GM12801 (cell line): ENCODE measurements at regions not wholly inside any gene's neighbourhood (a gene's known extent, or its start where the extent isn't known, plus 50 kb on each side); places are given as distances from the start of the nearest gene placed in this dataset.

Experiments
- TF ChIP-seq, protein P1 (sequence below): IDR thresholded peaks from one replicate; pipeline ENCODE4 v1.5.1; 2011; ENCODE audit warnings: control low read depth; ENCODE audit not compliant: insufficient read length; ENCODE audit errors: extremely low read depth

DNA sequence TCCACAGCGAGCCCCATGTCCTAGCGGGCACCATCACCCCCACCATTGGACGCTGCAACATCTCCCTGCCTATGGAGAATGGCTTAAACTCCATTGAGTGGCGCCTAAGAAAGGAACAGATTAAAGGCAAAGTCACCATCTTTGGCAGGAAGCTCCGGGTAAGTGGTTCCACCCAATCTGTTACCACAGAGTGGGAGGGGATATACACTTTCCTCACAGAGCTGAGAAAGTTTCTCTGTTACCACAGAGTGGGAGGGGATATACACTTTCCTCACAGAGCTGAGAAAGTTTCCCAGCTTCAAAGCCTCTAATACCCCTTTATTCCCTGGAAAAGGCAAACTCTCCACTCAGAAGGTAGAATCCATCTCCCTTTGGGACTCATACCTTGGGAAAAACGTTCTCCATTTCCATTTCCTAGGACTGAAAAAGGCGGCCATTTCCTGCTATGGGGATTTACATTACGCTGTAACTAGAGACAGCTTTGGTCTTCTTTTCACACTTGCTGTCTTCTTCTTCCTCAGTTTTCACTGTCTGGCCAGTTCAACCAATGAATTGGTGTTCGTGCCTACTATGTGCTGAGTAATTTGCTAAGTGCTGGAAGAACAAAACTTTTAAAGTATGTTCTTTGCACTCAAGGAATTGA is 63.4 kb upstream of the WWC1 start:
- TF ChIP-seq, protein P1, sequence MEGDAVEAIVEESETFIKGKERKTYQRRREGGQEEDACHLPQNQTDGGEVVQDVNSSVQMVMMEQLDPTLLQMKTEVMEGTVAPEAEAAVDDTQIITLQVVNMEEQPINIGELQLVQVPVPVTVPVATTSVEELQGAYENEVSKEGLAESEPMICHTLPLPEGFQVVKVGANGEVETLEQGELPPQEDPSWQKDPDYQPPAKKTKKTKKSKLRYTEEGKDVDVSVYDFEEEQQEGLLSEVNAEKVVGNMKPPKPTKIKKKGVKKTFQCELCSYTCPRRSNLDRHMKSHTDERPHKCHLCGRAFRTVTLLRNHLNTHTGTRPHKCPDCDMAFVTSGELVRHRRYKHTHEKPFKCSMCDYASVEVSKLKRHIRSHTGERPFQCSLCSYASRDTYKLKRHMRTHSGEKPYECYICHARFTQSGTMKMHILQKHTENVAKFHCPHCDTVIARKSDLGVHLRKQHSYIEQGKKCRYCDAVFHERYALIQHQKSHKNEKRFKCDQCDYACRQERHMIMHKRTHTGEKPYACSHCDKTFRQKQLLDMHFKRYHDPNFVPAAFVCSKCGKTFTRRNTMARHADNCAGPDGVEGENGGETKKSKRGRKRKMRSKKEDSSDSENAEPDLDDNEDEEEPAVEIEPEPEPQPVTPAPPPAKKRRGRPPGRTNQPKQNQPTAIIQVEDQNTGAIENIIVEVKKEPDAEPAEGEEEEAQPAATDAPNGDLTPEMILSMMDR = no peak

DNA sequence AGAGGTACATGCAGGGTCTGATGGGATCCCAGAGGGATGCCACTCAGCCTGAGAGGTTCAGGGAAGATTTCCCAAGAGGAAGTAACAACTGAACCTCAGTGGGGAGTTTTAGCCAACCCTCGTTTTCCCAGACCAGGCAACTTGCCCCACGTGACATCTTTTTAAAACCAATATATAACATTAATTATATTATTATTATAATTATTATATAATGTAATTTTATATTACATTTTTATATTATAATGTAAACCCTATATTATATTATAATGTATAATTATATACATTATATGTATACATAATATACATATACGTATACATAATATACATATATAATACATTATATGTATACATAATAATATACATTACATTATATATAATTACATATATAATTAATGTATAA is 62.8 kb upstream of the WWC1 start:
- TF ChIP-seq, protein P1 = no peak

DNA sequence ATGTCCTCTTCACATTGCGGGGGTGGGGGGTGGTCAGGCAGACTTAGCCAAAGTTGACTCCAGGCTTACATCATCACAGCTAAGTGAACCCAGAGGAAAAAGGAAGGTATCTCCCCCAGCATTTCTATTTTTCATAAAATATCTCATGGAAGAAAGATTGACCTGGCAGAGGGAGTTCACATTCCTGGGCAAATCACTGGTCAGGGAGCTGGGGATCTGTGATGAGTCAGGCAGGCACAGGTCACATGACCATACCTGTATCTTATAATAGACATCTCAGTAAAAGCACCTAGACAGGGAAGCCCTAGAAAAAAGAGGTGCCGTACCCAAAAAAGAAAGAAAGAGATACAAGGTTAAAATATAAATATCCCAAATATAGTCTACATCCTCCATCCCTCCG is 57.3 kb upstream of the WWC1 start:
- TF ChIP-seq, protein P1 = no peak

DNA sequence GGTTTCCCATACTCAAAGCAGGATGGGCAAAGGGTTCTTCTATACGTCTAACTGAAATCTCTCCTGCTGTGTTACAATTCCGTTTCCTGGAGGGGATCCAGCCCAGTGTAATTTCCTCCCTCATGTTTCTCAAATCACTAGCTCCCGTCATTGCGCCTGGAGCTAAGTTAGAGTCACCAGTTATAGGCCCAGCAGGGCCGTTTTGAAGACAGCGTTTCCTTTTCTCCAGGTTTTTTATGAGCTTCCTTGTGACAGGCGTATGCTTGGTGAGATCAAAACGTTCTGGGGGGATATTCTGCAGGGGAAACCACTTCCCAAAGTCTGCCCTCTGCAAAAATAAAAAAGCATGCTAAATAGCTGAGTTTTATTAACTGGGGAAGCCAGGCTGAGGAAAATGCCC is 53.0 kb upstream of the WWC1 start:
- TF ChIP-seq, protein P1 = no peak

DNA sequence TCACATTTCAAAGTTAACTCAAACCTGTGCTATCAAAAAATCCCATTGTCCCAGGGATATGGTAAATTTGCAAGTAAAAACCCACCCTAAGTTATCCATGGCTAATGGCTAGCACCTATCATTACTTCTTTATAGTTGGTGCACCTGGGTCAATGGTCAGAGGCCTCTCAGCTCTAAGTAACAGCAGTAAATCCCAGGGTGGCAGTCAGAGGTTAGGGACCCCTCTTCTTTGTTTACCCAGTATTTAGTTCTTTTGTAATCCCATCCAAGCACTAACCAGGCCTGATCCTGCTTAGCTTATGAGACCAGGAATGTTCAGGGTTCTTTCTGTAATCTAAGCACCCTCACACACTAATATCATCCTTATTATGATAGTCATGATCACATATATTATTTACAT is 52.1 kb upstream of the WWC1 start:
- TF ChIP-seq, protein P1 = no peak
